Activated CD4-positive, alpha-beta T cell treated with anti-CD3 and anti-CD28 coated beads, Interleukin-2, amount 10 ng/mL, durations not matched to agents 24 days and 14 days (primary cell): ENCODE measurements at regions not wholly inside any gene's neighbourhood (a gene's known extent, or its start where the extent isn't known, plus 50 kb on each side); places are given as distances from the start of the nearest gene placed in this dataset.

Experiments
- DNase-seq: peaks from one replicate; pipeline ENCODE4 v3.0.0; 2022
- H3K27ac Mint-ChIP-seq: one replicate; pipeline ENCODE4 v1.8.0; 2022; ENCODE audit warnings: mild to moderate bottlenecking, mixed read lengths
- H3K27me3 Mint-ChIP-seq: one replicate; pipeline ENCODE4 v1.8.0; 2022; ENCODE audit warnings: mixed read lengths
- H3K36me3 Mint-ChIP-seq: one replicate; pipeline ENCODE4 v1.8.0; 2022; ENCODE audit warnings: low read depth, mild to moderate bottlenecking, mixed read lengths
- H3K4me1 Mint-ChIP-seq: one replicate; pipeline ENCODE4 v1.8.0; 2021; ENCODE audit warnings: mixed read lengths
- H3K4me3 Mint-ChIP-seq: one replicate; pipeline ENCODE4 v1.8.0; 2022; ENCODE audit warnings: mild to moderate bottlenecking, moderate library complexity, mixed read lengths
- H3K9me3 Mint-ChIP-seq: one replicate; pipeline ENCODE4 v1.8.0; 2021; ENCODE audit warnings: mixed read lengths
- intact Hi-C: fragments of 100-400 bp; cut with micrococcal nuclease; formaldehyde crosslinking; loops from one replicate; pipeline ENCODE4 v1.15.1; 2023

DNA sequence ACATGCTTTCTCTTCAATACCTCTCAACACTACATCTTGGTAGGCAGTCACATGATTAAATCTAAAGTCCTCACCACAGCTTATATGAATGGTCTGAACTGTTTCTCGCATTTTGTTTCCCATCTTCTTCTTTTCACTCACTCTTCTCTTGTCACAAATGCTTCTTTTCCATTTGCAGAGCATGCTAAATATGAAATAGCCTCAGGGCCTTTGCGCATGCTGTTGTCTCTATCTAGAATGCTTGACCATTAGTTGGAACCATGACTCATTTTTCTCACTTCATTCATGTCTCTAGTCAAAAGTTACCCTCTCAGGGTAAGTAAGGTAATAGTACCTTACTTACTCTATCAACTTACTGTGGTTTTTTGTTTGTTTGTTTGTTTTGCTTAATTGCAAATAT, 239.7 kb downstream of the PTPRC start:
- intact Hi-C loops, result no loop called here

DNA sequence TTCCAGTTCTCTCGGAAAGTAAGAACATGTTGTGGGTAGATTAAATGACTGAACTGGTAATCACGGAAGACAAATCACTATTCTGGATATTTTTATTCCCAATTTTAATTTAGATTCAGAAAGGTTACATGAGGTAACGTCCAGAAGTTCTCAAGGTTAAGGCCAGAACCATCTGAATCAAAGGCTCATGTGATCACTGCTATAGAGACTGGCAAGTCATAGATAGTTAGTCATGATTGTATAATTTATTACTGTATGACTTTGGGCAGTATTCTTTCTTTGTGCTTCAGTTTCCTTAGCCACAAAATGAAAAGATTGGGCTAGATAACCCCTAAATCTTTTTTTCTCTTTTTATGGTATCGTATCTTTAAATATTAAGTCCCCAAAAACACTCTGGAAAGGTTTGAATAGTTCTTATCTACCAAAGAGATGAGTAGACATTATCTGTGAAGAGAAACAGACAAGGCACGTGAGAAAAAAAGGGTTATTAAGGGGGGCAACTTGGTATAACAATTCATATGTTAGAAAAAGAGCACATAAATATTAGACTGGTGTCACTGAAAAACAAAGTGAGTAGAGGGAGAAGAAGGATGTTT, 241.0 kb downstream of the PTPRC start:
- H3K27ac Mint-ChIP-seq, result peak overlapping the region; percentile 79
- peaks cover 12% of the 10 kb centered on the region for H3K9me3 Mint-ChIP-seq
- DNase-seq, result no peak
- H3K27me3 Mint-ChIP-seq, result no peaks in the 10 kb centered on the region
- peaks cover 32% of the 10 kb centered on the region for H3K4me1 Mint-ChIP-seq
- H3K4me3 Mint-ChIP-seq, result no peak overlapping the region
- H3K36me3 Mint-ChIP-seq, result peaks cover 43% of the 10 kb centered on the region
- intact Hi-C loops, result loop anchor here (5.0 to 10.0 kb wide), 2 partner anchors 145 to 258 kb away; no protein-coding TSS in a partner anchor

More for the DNA sequence above, 239.7 kb downstream of the PTPRC start:
- no peaks in the 10 kb centered on the region for H3K27me3 Mint-ChIP-seq
- H3K27ac Mint-ChIP-seq, result no peak overlapping the region
- no peak overlapping the region for H3K4me3 Mint-ChIP-seq
- peaks cover 32% of the 10 kb centered on the region for H3K4me1 Mint-ChIP-seq
- peaks cover 48% of the 10 kb centered on the region for H3K36me3 Mint-ChIP-seq
- peaks cover 16% of the 10 kb centered on the region for H3K9me3 Mint-ChIP-seq
- DNase-seq, result no peak

DNA sequence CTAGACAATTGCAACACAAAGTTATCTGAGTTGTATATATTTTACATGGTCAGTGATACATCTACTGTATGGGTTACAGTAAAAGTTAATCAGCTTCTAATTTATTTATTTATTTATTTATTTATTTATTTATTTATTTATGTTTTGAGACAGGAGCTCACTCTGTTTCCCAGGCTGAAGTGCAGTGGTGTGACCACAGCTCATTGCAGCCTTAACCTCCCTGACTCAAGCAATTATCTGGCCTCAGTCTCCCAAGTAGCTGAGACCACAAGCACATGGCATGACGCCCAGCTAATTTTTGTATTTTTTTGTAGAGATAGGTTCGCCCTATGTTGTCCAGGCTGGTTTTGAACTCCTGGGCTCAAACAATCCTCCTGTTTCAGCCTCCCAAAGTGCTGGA, 241.6 kb downstream of the PTPRC start:
- H3K9me3 Mint-ChIP-seq, result peaks cover 12% of the 10 kb centered on the region
- peaks cover 34% of the 10 kb centered on the region for H3K4me1 Mint-ChIP-seq
- intact Hi-C loops, result loop anchor here (5.0 to 10.0 kb wide), 2 partner anchors 146 to 258 kb away; no protein-coding TSS in a partner anchor
- H3K27me3 Mint-ChIP-seq, result no peaks in the 10 kb centered on the region
- no peak overlapping the region for H3K4me3 Mint-ChIP-seq
- peaks cover 40% of the 10 kb centered on the region for H3K36me3 Mint-ChIP-seq
- no peak for DNase-seq
- no peak overlapping the region for H3K27ac Mint-ChIP-seq

DNA sequence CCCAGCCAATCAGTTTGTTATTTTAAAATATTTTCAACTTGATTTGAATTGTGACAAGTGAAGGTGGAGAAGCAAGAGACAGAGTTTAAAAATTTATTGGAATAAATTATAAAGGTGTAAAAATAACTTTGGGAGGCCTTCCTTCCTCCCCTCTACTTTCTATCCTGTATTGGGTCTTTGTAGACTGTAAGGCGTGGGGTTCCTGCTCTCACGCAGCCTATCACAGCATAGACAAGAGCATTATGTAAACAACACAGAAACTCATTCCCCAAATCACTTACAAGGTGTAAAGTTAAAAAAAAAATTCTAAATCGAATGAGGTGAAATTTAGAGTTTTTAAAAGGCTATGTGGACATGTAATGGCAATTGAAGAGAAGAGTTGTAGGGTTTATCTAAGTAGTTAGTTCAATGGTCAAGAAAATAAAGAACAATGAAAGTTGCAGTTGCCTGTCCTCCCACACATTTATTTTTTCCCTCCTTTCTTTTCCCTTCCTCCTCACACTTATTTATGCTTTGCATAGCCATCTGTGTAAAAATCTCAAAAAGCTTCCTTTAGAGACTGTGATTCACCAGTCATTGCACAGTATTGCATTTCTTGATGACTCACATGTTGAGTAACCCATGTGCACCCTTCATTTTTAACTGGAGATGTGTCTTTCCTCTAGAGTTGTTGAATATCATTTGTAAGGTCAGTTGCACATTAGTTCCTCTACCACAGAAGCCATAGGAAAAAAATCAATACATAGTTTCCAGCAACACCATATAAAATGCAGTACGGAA, 242.2 kb downstream of the PTPRC start:
- peaks cover 34% of the 10 kb centered on the region for H3K4me1 Mint-ChIP-seq
- H3K4me3 Mint-ChIP-seq, result peak overlapping the region; percentile 23
- H3K27ac Mint-ChIP-seq, result peak overlapping the region; percentile 86

DNA sequence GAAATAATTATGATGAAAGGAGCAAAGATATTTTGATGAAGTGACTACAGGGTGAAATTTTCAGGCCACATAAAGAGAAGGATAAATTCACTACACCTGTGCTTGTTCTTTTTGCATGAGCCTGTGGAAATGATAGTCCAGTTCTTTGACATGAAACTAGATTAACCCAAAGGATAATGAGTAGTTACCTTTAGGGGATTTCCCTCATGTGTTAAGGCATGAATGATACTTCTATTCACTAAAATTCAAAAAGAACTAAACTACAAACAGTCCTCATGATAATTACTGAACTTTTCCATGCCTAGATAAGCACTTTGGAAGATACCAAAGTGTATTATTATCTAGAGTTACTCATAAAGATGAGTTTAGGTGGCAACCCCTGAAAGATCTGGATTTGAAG, 244.3 kb downstream of the PTPRC start:
- Mint-ChIP-seq H3K4me1 (peaks cover 37% of the 10 kb centered on the region), H3K9me3 (peaks cover 9% of the 10 kb centered on the region), H3K27me3 (no peaks in the 10 kb centered on the region), H3K27ac (no peak overlapping the region), H3K4me3 (no peak overlapping the region), H3K36me3 (peaks cover 36% of the 10 kb centered on the region)
- intact Hi-C loops, result loop anchor here (1.0 to 10.0 kb wide), 5 partner anchors 36 to 290 kb away; no protein-coding TSS in a partner anchor
- no peak for DNase-seq

More for the DNA sequence above, 242.2 kb downstream of the PTPRC start:
- intact Hi-C loops, result loop anchor here (1.0 to 10.0 kb wide), 4 partner anchors 26 to 259 kb away; no protein-coding TSS in a partner anchor
- H3K36me3 Mint-ChIP-seq, result peaks cover 38% of the 10 kb centered on the region
- peaks cover 12% of the 10 kb centered on the region for H3K9me3 Mint-ChIP-seq
- H3K27me3 Mint-ChIP-seq, result no peaks in the 10 kb centered on the region
- no peak for DNase-seq

DNA sequence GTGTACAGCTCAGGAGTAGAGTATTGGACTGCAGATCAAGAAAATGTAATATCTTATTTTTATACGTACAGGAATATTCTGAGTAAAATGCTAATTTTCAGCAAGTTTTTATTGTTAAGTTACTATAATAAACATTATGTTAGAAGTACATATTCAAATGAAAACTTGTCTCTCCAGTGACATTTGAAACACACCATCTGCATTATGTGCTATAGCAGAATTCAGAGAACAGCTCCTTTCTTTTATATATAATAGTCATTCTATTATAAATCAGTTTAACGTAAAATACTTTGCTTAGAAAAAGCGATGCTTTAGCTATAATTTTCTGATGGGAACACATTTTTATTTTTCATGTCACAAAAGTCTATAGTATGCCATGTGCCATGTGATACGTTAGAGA, 249.0 kb downstream of the PTPRC start:
- Mint-ChIP-seq H3K4me1 (peaks cover 19% of the 10 kb centered on the region), H3K36me3 (peaks cover 36% of the 10 kb centered on the region), H3K9me3 (no peaks in the 10 kb centered on the region), H3K4me3 (no peak overlapping the region), H3K27ac (no peak overlapping the region), H3K27me3 (no peaks in the 10 kb centered on the region)
- no peak for DNase-seq
- intact Hi-C loops, result loop anchor here (10.0 kb wide), 1 partner anchor 153 kb away; no protein-coding TSS in a partner anchor

DNA sequence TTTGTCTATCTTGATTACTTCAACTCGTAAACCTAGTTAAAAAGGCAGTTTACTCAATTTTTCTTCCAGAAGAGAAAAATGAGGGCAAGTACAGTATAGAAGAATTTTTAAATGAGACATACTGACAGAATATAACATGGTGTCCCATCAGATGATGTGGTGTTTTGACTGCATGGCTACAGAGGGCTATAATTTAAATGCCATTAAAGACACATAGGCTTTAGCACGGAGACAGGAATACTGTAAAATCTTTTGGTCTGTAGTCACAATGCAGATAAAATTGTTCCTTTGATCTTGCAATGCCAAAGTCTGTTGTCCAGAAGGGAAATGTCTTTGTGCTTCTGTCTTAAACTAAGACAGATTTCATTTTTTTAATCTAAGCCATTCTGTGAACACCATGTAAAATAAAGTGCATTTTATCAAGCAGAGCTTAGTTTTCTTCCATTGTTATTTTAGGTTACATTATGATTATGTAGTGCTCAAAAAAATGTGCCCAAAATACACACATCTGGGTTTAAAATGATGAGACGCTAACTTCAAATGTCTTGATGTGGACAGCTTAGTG, 249.6 kb downstream of the PTPRC start:
- intact Hi-C loops, result loop anchor here (10.0 kb wide), 1 partner anchor 154 kb away; no protein-coding TSS in a partner anchor

DNA sequence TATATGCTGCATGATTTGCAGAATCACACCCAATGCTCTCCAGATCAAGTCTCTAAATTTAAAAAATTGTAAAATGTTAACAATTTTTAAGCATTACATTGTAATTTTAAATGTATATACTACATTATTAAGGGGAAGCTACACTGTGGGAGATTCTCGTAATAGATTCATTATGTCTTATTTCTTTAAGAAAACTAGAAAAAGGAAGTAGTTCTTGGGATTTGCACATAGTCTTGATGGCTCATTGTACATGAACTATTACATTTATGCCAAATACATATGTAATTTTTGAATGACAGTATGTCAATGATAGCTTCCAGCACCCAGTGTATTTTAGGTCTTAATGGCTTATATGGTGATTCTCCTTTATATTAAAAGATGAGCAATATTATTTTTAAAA, 250.3 kb downstream of the PTPRC start:
- no peak overlapping the region for H3K4me3 Mint-ChIP-seq
- intact Hi-C loops, result loop anchor here (10.0 kb wide), 1 partner anchor 154 kb away; no protein-coding TSS in a partner anchor

More for the DNA sequence above, 249.6 kb downstream of the PTPRC start:
- peaks cover 41% of the 10 kb centered on the region for H3K36me3 Mint-ChIP-seq
- peaks cover 18% of the 10 kb centered on the region for H3K4me1 Mint-ChIP-seq
- no peak overlapping the region for H3K27ac Mint-ChIP-seq
- H3K27me3 Mint-ChIP-seq, result no peaks in the 10 kb centered on the region
- no peaks in the 10 kb centered on the region for H3K9me3 Mint-ChIP-seq
- DNase-seq, result no peak
- no peak overlapping the region for H3K4me3 Mint-ChIP-seq

DNA sequence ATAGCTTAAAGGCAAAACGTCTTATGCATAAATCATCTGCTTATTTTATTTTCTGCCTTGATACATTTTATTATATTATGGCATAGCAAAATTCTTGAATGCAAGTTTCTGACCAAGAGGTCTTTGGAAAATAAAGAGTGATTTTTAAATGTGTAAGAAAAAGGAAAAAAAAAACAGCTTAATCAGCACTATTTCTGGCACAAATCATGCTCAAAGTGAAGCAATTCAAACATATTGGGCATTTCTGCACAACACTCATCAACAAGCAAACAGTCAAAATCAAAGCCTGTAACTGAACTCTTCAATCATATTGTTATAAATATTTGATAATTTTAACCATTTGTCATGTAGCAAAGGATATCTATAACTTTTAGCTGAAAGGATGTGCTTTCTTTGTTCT, 250.9 kb downstream of the PTPRC start:
- Mint-ChIP-seq H3K27me3 (no peaks in the 10 kb centered on the region), H3K4me1 (peaks cover 19% of the 10 kb centered on the region), H3K36me3 (peaks cover 43% of the 10 kb centered on the region), H3K9me3 (no peaks in the 10 kb centered on the region), H3K27ac (no peak overlapping the region), H3K4me3 (no peak overlapping the region)
- no peak for DNase-seq
- intact Hi-C loops, result loop anchor here (10.0 kb wide), 1 partner anchor 155 kb away; no protein-coding TSS in a partner anchor

More for the DNA sequence above, 250.3 kb downstream of the PTPRC start:
- no peak for DNase-seq
- Mint-ChIP-seq H3K36me3 (peaks cover 44% of the 10 kb centered on the region), H3K4me1 (peaks cover 20% of the 10 kb centered on the region), H3K9me3 (no peaks in the 10 kb centered on the region), H3K27me3 (no peaks in the 10 kb centered on the region), H3K27ac (no peak overlapping the region)

DNA sequence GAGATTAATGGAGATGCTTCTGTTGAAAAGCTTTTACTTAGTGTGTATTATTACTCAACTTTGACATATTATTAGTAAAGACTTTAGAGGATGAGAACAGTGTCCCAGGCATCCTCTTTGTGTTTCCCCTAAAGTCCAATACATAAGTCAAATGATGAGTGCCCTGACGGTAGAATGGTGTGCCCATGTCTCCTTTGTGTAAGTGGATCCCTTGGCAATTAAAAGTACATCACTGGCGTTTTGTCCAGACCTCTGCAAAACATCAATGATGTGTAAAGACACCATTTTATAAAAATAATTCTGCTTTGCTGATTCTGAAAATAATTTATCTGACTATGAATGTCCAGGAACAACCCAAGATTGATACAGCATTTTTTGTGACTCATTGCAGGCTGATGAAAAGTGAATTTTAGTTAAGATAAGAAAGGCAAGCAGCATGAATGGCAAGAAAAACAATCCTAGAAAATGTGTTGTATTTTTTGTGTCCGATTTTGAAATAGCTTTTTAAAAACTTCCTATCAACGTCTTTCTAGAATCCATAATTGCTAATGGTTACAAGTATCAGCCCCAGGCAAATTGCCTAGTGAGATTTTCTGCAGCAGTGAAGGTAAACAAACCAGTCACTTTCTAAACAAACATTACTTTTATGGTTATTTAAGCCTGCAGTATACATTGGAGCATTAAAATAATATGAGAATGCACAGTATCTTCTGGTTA, 251.5 kb downstream of the PTPRC start:
- no peak for DNase-seq
- Mint-ChIP-seq H3K27ac (no peak overlapping the region), H3K4me1 (peaks cover 17% of the 10 kb centered on the region), H3K4me3 (no peak overlapping the region), H3K9me3 (peaks cover under 1% of the 10 kb centered on the region), H3K36me3 (peaks cover 44% of the 10 kb centered on the region), H3K27me3 (no peaks in the 10 kb centered on the region)
- intact Hi-C loops, result no loop called here

DNA sequence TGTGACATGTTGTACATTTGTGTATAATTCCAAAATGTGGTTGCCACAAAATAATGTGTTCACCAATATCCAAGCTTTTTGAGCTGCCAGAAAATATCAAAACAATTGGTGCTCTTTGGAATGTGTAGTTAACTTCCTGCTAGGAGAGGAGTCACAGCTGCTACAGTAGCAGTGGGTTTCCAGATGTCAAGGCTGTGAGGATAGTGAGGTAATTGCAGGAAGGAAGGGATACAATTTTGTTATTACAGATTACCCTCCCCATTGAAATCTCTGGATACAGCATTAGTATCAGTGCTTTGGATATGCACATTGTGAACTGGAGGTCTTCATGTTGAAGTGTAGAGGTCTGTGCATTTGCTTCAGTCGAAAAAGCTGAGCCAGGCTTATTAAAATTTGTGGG, 253.2 kb downstream of the PTPRC start:
- Mint-ChIP-seq H3K9me3 (peaks cover 3% of the 10 kb centered on the region), H3K4me1 (peaks cover 18% of the 10 kb centered on the region), H3K27me3 (no peaks in the 10 kb centered on the region), H3K27ac (no peak overlapping the region), H3K36me3 (peaks cover 51% of the 10 kb centered on the region), H3K4me3 (no peak overlapping the region)
- intact Hi-C loops, result no loop called here
- DNase-seq, result no peak

DNA sequence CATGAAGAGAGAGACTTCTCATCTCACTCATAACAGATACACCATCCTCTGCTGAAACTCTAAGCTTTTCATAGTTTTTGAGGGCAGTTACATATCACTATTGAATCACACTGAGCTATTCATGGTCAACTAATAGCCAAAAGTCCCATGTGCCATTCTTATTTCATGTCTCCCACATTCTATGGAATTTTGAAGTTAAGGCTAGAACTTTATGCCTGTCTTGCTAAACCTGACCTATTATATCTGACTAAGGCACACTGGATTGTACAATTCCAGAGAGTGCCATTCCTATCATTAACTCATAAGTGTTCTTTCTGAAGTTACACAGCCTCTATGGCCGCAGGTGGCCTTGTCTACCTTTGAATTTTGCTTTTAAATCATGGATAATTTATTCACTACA, 254.3 kb downstream of the PTPRC start:
- peaks cover 3% of the 10 kb centered on the region for H3K9me3 Mint-ChIP-seq
- intact Hi-C loops, result no loop called here

DNA sequence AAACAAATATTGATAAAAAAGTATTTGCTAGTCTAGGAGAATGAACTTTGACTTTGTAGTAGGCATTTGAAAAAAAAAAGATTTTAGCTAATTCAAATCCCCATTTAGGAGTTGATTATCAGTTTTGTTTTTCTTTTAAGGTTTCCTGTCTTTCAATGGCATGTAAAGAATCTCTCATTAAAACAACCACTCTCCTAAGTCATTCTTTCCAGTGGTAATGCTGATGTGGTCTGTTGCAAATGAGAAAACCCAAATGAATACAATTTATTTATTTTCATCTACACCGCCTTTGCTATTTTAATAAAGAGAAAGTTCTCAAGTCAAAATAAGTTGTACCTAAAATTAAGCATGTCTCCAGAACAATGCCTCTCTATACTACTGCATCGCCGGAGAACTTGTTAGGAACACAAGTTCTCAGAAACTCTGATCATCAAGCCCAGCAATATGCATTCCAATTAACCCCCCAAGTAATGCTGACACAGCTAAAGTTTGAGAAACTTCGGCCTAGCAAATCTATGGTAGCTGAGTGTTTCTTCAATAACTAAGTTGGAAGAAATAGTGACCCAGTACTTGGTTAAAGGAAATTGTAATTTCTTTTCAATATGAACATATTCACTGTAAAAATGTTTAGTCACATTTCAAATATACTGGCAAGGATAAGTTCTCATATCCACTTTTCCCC, 255.1 kb downstream of the PTPRC start:
- Mint-ChIP-seq H3K9me3 (peaks cover 3% of the 10 kb centered on the region), H3K27ac (no peak overlapping the region), H3K36me3 (peaks cover 55% of the 10 kb centered on the region), H3K4me1 (peaks cover 18% of the 10 kb centered on the region), H3K27me3 (no peaks in the 10 kb centered on the region), H3K4me3 (no peak overlapping the region)
- intact Hi-C loops, result no loop called here
- DNase-seq, result no peak

More for the DNA sequence above, 254.3 kb downstream of the PTPRC start:
- Mint-ChIP-seq H3K4me1 (peaks cover 18% of the 10 kb centered on the region), H3K27ac (no peak overlapping the region), H3K27me3 (no peaks in the 10 kb centered on the region), H3K4me3 (no peak overlapping the region), H3K36me3 (peaks cover 54% of the 10 kb centered on the region)
- DNase-seq, result no peak
